ENCODE measurements at regions not wholly inside any gene's neighbourhood (a gene's known extent, or its start where the extent isn't known, plus 50 kb on each side); places are given as distances from the start of the nearest gene placed in this dataset.
"Not testable (repeated sequence)": the region's sequence is repeated elsewhere in the genome, so short reads cannot be mapped to it uniquely, and the experiment has no call there.

DNA sequence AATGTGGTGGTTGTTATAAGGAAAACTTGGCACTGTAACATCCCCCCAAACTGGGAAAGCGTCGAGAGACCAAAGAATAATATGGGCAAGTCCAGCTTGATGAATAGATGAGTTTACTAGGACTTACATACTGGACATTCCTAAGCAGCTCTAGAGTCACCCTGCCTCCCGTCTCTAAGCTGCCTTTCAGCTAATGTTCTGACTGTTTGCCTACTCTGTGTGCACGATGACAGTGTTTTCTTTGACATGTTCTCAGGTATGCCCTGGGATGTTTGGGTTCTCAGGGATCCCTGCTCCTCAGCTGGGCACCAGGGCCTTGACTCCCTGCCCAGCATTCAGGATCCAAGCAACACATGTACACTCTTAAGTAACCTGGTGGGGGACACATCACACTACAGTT, 87.5 kb downstream of the MRPL57 start:
- DNase-seq, result not testable (repeated sequence)

DNA sequence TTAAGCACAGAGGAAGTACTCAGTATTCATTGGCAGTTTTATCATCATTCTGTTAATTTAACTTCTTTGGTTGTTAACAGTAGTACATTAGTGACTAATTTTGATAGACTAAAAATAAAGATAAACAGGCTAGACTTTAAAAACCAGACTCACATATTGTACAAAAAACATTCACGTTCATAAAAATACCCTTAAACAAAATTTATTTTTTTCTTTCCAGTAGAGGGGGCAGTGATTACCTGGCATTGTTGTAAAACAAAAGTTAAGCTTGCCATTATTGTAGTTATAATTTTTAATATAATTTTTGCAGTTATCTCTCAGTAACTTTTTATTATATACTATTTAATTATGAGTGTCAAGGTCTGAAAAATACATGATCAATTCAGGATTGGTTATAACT, 92.0 kb downstream of the MRPL57 start:
- DNase-seq, result not testable (repeated sequence)

DNA sequence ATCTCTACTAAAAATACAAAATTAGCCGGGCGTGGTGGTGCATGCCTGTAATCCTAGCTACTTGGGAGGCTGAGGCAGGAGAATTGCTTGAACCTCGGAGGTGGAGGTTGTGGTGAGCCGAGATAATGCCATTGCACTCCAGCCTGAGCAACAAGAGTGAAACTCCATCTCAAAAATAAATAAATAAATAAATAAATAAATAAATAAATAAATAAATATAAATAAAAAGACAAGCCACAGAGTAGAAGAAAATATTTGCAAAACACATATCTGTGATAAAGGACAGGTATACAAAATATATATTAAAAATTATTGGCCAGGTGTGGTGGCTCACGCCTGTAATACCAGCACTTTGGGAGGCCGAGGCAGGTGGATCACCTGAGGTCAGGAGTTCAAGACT, 96.0 kb downstream of the MRPL57 start:
- not testable (repeated sequence) for DNase-seq

DNA sequence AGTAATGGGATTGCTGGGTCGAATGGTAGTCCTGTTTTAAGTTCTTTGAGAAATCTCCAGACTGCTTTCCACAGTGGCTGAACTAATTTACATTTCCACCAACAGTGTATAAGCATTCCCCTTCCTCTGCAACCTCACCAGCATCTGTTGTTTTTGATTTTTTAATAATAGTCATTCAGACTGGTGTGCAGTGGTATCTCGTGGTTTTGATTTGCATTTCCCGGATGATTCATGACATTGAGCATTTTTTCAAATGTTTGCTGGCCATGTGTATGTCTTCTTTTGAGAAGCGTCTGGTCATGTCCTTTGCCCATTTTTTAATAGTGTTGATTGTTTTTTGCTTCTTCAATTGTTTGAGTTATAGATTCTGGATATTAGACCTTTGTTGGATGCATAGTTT, 98.0 kb downstream of the MRPL57 start:
- not testable (repeated sequence) for DNase-seq

DNA sequence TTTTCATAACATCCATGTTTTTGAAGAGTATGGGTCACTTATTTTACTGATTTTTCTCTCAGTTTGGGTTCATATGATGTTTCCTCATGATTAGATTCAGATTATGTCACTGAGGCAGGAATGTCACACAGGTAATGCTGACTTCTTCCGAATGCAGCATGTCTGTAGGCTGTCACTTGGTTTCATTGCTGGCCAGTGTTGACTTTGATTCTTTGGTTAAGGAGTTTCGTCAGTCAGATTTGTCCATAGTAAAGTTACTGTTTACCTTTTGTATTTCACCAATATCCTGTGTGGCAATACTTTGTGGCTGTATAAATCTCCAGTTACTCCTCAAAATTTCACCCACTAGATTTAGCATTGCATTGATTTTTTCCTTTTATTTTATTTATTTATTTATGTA, 105.6 kb downstream of the MRPL57 start:
- DNase-seq, result no peak

DNA sequence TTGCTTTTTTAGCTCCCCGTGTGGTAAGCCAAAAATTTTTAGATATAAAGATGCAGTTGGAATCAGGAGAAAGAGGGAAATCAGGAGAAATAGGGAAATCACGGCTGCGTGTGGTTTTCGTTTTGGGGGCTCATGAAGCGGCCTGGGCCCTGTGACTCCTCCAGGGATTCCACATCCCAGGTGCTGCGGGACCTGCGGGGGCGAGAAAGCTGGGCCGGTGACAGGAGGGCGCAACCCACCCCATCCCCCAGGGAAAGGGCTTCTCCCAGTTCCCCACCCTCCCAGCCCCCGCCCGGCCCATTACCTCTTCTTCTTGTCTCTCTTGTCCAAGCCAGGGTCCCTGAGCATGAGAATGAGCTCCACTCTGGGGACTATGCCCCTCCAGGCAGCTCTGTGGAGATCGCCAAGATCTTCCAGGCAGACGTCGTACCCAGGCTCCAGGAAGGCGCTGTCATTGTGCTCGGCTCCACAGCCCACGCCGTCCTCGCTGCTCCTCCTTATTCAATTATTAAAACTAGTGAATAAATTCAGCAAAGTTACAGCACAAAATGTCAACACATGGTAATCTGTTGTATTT, 111.0 kb downstream of the MRPL57 start:
- no peak for DNase-seq

DNA sequence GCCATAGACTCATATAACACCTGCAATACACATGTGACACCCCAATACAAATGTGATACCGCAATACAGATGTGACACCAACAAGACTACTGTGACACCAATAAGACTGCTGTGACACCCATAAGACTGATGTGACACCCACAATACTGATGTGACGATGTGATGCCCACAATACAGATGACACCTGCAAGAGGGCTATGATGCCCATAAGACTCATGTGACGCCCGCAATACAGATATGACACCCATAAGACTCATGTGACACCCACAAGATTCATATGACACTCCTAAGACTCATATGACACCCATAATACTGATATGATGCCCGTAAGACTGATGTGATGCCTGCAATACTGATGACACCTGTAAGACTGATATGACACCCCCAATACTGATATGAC, 113.0 kb downstream of the MRPL57 start:
- no peak for DNase-seq

DNA sequence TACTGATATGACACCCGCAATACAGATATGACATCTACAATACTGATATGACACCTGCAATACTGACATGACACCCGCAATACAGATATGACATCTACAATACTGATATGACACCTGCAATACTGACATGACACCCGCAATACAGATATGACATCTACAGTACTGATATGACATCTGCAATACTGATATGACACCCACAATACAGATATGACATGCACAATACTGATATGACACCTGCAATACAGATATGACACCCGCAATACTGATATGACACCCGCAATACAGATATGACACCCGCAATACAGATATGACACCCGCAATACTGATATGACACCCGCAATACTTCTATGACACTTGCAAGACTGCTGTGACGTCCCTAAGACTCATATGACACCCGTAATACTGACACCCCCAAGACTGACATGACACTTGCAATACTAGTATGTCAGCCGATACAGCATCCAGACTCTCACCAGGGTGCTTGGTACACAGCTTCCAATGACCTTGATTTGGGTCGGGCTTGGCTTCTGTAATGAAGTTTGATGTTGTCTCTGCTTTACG, 114.1 kb downstream of the MRPL57 start:
- not testable (repeated sequence) for DNase-seq

DNA sequence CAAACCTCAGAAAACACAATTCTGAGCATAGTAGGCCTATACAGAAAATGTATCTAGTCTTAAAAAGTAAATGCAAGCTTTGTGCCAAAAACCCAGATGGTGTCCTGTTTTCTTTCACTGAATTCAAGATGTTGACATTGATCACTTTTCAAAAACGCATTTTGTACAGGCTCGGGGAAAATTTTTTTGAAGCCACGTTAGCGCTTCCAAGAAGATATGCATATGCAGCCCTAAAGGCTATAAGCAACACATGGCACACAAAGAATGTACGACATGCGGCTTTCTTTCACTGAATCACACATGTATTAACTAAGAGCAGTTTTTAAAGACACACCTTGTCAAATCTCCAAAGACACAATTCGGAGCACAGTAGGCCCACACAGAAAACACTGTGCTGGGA, 115.4 kb downstream of the MRPL57 start:
- no peak for DNase-seq

DNA sequence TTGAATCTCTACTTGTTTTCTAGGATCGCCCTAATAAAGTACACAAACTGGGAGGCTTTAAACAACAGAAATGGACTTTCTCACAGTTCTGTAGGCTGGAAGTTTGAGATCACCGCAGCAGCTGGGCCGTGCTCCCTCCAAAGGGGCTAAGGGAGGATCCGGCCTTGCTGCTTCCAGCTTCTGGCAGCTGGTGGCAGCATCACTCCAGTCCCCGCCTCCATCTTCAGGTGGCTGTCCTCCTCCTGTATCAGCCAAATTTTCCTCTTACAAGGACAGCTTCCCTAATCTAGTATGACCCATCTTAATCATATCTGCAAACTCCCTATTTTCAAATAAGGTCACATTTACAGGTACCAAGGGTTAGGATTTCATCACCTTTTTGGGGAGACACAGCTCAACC, 120.5 kb downstream of the MRPL57 start:
- peak; percentile 31 for DNase-seq

DNA sequence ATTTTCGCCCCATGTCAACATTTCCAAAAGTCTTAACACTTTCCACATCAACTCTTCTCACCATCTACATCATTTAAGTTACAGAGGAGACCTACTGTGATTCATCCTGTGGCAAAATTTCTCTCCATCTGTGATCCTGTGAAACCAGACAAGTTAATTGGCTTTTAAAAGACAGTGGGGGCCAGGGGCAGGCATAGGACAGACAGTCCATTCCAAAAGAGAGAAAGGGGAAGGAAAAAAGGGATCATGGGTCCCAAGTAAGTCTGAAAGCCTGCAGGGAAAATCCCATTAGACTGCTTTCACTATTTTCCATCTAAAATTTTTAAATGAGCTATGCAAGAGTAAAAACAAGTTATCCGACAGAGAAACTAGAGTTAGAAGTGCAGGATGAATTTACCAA, 121.0 kb downstream of the MRPL57 start:
- DNase-seq, result no peak

DNA sequence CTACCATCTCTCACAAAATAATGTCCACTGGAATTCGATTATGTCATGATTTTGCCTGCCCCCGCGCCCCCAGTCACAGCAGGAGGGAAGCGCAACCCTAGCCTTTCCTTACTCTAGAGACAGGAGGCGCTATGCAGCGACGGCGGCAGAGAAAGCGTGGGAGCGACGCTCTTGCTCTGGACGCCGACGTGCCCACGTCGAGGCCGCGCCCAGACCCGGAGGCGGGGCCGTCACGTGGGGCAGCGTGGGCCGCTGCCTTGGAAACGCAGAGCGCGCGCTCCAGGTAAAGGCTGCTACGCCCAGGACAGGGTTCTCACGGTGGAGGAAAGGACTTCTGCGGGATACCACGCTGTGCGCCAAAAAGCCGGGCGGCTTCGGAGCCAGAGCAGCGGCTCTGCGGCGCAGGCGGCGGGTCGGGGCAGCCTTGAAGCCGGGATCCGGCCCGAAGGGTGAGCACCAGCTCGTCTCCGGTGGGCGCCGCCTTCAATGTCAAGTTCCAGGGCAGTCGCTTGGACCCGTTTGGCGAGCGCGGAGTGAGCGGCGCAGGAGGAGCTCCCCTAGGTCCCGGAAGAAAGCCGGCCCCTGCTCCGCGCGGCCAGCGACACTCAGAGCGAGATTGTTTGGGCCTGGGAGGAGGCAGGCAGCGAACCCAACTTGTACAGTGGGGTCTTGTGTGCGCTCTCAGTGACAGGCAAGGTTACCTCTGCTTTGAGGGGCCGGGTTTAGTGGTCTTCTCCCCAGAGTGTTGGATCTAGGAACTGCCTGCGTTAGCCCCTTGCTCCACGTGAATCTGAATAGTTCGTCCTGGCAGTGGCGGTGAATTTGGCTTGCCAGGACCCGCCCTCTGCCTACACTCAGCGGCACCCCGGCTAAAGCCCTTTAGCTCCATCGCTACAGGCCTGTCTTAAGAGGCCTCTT, 121.7 kb downstream of the MRPL57 start:
- peak; percentile 89 for DNase-seq

DNA sequence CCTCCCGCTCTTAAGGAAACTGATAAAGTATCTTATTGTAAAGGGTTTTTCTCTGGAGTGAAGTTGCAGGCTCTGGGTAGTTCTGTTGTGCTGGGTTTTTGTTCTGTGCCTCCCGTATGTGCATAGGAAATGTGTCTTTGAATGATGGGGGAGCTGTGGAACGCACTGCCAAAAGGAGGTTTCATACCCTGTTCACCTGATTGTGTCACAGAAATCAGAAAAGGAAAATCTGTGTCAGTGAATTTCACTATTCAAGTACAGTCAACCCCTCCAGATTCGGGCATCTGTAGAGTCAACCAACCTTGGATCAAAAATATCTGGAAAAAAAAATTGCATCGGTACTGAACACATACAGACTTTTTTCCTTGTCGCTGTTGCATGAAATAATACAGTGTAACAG, 127.8 kb downstream of the MRPL57 start:
- no peak for DNase-seq

DNA sequence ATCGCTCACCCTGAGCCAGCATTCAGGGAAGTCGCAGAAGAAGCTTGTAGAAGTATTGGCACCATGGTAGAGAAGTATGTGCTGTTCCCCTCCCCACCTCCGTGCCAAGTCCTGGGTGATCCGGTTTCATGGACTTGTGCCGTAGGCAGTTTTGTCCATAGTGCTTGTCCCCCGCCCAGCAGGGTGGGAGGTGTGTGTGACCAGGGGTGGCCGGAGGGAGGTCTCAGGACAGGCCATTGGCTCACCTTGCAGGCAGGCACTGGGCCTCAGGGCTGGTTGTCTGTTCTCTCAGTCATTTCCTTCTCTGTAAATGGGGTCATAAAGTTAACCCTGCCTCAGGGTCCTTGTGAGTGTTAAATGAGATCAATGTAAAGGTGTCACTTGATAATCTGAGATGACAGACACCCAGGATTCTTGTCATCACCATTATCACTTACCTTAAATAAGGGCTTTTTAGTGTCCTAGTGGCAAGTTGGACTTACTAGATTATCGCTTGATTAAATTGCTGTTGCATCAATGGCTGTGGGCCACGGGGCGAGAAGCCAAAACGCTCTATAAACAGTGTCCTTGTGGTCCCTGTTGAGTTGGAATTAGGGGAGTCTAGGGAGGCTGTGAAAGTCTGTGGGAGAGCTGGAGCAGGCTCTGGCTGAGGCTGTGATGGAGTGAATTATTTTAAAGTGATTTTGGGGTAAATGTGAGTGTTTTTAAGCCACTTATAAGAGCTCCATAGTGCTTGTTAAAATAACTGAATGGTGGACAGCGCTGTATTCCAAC, 130.0 kb downstream of the MRPL57 start:
- DNase-seq, result not testable (repeated sequence)

DNA sequence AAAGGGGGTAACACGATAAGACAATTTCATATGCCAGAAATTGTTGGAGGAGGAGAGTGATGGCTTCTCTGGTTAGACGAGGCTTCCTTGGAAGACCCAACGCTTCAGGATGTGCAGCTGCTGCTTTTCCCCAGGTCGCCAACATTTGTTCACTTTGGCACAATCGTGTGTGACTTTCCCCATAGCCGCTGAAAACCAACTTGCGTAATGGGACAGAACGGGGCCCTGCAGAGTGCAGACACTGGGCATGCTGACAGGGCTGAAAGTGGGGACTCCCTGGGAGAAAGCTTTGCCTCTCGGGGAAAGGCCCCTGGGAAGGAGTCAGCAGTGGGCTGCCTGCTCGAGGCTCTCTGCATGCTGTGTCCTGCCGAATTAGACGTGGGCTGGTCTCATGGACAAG, 130.7 kb downstream of the MRPL57 start:
- not testable (repeated sequence) for DNase-seq

DNA sequence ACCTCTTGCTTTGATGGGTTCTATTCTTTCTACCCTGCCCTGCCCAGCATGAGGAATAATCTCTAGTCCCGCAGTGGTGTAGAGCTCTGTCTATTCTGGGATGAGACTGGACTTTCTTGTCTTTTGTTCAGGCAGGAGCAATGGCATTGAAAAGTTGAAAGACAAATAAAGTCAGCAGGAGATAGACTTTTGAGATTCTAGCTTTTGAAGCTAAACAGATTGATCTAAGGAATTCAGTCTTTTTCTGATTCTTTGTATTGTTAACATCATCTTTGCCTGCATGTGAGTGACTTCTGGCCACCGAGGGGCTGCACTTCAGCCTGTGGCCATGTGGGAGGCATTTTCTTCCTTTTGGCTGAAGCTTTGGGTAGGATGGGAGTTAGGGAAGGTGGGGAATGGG, 132.4 kb downstream of the MRPL57 start:
- no peak for DNase-seq

DNA sequence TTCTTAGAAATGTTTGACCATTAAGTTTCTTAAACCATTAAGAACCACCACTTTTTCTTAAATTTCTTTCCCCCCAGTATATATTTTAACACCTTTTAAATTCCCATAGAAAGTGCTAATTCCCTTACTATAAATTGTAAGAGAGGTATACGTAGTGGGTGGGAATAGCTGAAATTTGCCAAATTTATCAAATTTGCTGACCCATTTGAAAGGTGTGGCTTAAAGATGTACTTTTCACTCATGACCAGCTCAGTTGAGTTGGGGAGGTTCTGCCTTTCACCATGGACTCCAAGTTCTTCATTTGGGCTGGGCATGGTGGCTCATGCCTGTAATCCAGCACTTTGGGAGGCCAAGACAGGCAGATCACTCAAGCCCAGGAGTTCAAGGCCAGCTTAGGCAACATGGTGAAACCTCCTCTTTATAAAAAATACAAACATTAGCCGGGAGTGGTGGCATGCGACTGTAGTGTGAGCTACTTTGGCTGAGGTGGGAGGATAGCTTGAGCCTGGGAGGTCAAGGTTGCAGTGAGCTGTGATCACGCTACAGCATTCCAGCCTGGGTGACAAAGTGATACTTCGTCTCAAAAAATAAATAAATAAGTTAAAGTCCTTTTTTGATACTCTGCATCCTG, 133.2 kb downstream of the MRPL57 start:
- no peak for DNase-seq

DNA sequence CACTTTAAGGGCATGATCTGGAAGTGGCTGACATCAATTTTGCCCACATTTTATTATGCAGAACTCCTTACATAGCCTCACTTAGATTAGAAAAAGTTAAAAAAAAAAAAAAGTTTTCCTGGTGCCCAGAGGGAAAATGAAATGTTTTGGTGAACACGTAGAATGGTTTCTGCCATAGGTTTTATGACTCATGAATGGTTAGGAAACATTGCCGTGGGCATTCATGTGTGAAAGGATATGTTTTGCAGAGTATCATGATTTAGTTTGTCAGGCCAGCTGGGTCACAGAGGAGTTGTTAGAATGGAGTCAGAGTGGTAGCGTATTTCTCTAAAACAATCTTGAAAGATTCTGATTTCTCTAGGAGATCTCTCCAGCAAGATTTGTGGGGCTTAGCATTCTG, 133.8 kb downstream of the MRPL57 start:
- no peak for DNase-seq

DNA sequence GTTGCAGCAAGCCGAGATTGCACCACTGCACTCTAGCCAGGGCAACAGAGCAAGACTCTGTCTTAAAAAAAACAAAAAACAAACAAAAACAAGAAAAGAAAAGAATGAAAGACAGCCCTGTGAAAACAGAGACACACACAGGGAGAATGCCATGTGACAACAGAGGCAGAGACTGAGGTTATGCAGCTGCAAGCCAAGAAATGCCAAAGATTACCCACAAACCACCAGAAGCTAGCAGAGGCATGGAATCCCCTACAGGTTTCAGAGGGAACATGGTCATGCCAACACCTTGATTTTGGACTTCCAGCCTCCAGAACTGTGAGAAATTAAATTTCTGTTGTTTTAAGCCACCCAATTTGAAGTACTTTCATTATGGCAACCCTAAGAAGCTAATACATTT, 138.5 kb downstream of the MRPL57 start:
- not testable (repeated sequence) for DNase-seq

DNA sequence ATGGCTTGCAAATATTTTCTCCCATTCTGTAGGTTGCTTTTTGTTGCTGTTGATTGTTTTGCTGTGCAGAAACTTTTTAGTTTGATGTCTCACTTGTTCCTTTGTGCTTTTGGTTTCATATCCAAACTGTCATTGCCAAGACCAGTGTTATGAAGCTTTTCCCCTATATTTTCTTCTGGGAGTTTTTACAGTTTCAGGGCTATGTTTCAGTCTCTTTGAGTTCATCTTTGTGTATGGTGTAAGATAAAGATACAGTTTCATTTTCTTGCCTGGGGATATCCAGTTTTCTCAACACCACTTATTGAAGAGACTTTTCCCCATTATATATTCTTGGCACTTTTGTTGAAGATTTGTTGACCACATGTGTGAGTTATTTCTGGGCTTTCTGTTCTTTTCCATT, 139.9 kb downstream of the MRPL57 start:
- DNase-seq, result no peak

DNA sequence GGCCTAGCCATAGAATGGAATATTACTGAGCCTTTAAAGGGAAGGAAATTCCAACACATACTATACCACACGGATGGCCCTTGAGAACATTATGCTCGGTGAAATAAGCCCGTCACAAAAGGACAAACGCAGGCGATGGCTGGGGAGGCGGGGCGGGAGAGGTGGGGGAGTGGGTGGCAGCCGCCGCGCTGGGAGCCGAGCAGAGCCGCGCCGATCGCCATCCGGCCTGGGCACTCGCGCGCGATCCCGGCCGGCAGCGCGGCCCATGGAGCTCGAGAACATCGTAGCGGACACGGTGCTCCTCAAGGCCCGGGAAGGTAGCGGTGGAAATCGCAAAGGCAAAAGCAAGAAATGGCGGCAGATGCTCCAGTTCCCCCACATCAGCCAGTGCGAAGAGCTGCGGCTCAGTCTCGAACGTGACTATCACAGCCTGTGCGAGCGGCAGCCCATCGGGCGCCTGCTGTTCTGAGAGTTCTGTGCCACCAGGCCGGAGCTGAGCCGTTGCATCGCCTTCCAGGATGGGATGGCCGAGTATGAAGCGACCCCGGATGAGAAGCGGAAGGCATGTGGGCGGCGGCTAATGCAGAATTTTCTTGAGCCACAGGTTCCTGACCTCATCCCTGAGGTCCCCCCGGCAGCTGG, 140.1 kb downstream of the ZDHHC20 start:
- no peak for DNase-seq

DNA sequence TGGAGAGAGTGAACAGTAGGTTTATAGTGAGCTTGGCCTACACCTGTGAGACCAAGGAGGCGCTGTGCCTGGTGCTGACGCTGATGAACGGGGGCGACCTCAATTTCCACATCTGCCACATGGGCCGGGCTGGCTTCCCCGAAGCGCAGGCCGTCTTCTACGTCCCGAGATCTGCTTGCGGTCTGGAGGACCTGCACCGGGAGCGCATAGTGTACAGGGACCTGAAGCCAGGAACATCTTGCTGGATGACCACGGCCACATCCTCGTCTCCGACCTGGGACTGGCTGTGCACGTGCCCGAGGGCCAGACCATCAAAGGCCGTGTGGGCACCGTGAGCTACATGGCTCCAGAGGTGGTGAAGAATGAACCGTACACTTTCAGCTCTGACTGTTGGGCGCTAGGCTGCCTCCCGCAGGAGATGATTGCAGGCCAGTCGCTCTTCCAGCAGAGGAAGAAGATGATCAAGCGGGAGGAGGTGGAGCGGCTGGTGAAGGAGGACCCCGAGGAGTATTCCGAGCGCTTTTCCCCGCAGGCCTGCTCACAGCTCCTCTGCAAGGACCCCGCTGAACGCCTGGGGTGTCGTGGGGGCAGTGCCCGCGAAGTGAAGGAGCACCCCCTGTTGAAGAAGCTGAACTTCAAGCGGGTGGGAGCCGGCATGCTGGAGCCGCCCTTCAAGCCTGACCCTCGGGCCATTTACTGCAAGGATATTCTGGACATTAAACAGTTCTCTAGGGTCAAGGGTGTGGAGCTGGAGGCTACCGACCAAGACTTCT, 139.0 kb downstream of the ZDHHC20 start:
- DNase-seq, result no peak
